Gastrocnemius medialis (tissue), 4 donors: ENCODE measurements at regions not wholly inside any gene's neighbourhood (a gene's known extent, or its start where the extent isn't known, plus 50 kb on each side); places are given as distances from the start of the nearest gene placed in this dataset.

Experiments
- POLR2A ChIP-seq, 2 donors: fragments of 450-650 bp; IDR thresholded peaks; one replicate each; pipeline ENCODE4 v1.6.1; 2017; ENCODE audit warnings: antibody characterized with exemption in 2 of 2, mild to moderate bottlenecking in 2 of 2, moderate library complexity in 2 of 2
- TF ChIP-seq, protein P1 (sequence below), 5 experiments: fragments of 450-650 bp in 3 of 5; fragments of 200-600 bp in 2 of 5; sonication (generic) in 2 of 5; IDR thresholded peaks in 4 of 5; conservative IDR thresholded peaks in 1 of 5; 1 replicate in 4 of 5; 2 replicates in 1 of 5; pipeline ENCODE4 v1.5.1; 2016 to 2019; ENCODE audit warnings: antibody characterized with exemption in 5 of 5, mild to moderate bottlenecking in 3 of 5, moderate library complexity in 3 of 5

DNA sequence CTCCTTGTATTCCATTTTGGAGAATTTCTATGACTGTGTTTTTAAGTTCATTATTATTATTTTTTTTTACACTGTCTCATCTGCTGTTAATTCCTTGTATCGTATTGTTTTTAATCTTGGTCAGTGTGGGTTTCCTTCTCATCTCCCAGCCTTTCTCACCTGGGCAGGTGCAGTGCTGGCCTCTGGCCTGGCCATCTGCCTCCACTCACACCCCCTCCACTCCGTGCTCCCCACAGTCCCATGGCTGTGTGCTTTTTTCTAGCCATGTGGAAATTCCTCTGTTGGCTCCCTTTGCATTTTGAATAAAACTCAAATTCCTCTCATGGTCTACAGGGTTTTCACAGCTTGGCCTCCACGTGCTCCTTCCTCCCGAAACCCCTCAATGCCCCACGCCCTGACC lies 50.3 kb upstream of the LINC01488 start:
- TF ChIP-seq, protein P1, sequence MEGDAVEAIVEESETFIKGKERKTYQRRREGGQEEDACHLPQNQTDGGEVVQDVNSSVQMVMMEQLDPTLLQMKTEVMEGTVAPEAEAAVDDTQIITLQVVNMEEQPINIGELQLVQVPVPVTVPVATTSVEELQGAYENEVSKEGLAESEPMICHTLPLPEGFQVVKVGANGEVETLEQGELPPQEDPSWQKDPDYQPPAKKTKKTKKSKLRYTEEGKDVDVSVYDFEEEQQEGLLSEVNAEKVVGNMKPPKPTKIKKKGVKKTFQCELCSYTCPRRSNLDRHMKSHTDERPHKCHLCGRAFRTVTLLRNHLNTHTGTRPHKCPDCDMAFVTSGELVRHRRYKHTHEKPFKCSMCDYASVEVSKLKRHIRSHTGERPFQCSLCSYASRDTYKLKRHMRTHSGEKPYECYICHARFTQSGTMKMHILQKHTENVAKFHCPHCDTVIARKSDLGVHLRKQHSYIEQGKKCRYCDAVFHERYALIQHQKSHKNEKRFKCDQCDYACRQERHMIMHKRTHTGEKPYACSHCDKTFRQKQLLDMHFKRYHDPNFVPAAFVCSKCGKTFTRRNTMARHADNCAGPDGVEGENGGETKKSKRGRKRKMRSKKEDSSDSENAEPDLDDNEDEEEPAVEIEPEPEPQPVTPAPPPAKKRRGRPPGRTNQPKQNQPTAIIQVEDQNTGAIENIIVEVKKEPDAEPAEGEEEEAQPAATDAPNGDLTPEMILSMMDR (IDR thresholded peaks at IDR 0.05 in 4 of 5, conservative IDR thresholded peaks at IDR 0.05 in 1 of 5) = no peak
- no peak for TF ChIP-seq POLR2A (IDR thresholded peaks at IDR 0.05)
